Kidney epithelial cell (primary cell): ENCODE measurements at regions not wholly inside any gene's neighbourhood (a gene's known extent, or its start where the extent isn't known, plus 50 kb on each side); places are given as distances from the start of the nearest gene placed in this dataset.
A peak's percentile ranks its signal among the peaks of the same experiment; 100 is the strongest.

Experiments
- DNase-seq: peaks from one replicate; pipeline ENCODE4 v3.0.0-alpha.2; 2010; ENCODE audit warnings: low read depth
- H3K27me3 ChIP-seq: 2 replicates; pipeline ENCODE4 v1.6.0; 2011; ENCODE audit warnings: low read length; ENCODE audit not compliant: control insufficient read depth, insufficient read depth
- H3K36me3 ChIP-seq: 2 replicates; pipeline ENCODE4 v1.5.1; 2011; ENCODE audit warnings: low read length; ENCODE audit not compliant: control insufficient read depth, insufficient read depth
- H3K4me3 ChIP-seq: 2 replicates; pipeline ENCODE4 v1.5.1; 2011; ENCODE audit warnings: low read depth, mild to moderate bottlenecking, control low read depth, low read length
- TF ChIP-seq, protein P1 (sequence below): IDR thresholded peaks from 2 replicates; pipeline ENCODE4 v1.5.1; 2011; ENCODE audit warnings: mild to moderate bottlenecking, moderate library complexity, low read length, control low read depth, inconsistent platforms; ENCODE audit not compliant: insufficient read depth, poor library complexity, severe bottlenecking

- H3K27me3 ChIP-seq, result no peaks in the 10 kb centered on the region
- no peak for DNase-seq
- no peaks in the 10 kb centered on the region for H3K36me3 ChIP-seq
- TF ChIP-seq, protein P1, sequence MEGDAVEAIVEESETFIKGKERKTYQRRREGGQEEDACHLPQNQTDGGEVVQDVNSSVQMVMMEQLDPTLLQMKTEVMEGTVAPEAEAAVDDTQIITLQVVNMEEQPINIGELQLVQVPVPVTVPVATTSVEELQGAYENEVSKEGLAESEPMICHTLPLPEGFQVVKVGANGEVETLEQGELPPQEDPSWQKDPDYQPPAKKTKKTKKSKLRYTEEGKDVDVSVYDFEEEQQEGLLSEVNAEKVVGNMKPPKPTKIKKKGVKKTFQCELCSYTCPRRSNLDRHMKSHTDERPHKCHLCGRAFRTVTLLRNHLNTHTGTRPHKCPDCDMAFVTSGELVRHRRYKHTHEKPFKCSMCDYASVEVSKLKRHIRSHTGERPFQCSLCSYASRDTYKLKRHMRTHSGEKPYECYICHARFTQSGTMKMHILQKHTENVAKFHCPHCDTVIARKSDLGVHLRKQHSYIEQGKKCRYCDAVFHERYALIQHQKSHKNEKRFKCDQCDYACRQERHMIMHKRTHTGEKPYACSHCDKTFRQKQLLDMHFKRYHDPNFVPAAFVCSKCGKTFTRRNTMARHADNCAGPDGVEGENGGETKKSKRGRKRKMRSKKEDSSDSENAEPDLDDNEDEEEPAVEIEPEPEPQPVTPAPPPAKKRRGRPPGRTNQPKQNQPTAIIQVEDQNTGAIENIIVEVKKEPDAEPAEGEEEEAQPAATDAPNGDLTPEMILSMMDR, result no peak
- H3K4me3 ChIP-seq, result no peak overlapping the region
These were observed 128.0 kb upstream of the CBLB start for GRCh38 chr3:105996781-105997180.

DNA sequence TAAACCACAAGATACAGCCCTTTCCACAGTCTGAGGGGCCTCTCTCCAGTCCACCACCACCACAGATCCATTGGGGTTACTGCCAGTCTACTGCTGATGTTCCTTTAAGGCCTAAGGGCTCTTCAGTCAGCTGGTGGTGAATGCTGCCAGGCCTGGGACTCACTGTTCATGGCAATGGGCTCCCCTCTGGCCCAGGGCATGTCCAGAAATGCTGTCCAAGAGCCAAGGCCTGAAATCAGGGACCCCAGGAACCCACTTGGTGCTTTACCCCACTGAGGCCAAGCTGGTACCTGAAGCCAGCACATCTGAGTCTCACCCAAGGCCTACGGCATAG is 128.6 kb upstream of the CBLB start:
- no peaks in the 10 kb centered on the region for H3K27me3 ChIP-seq
- TF ChIP-seq, protein P1, result no peak
- no peak overlapping the region for H3K4me3 ChIP-seq
- H3K36me3 ChIP-seq, result no peaks in the 10 kb centered on the region
- no peak for DNase-seq

GRCh38 chr3:105997800-105998526 is 129.2 kb upstream of the CBLB start:
- H3K4me3 ChIP-seq, result no peak overlapping the region
- no peaks in the 10 kb centered on the region for H3K27me3 ChIP-seq
- TF ChIP-seq, protein P1, result no peak
- DNase-seq, result peak; percentile 84
- H3K36me3 ChIP-seq, result no peaks in the 10 kb centered on the region

- no peaks in the 10 kb centered on the region for H3K36me3 ChIP-seq
- no peak for DNase-seq
- H3K4me3 ChIP-seq, result no peak overlapping the region
- no peaks in the 10 kb centered on the region for H3K27me3 ChIP-seq
- TF ChIP-seq, protein P1, result no peak
These were observed 131.0 kb upstream of the CBLB start for GRCh38 chr3:105999856-106000255.

GRCh38 chr3:106001923-106002322 is 133.1 kb upstream of the CBLB start:
- TF ChIP-seq, protein P1, result no peak
- DNase-seq, result no peak

DNA sequence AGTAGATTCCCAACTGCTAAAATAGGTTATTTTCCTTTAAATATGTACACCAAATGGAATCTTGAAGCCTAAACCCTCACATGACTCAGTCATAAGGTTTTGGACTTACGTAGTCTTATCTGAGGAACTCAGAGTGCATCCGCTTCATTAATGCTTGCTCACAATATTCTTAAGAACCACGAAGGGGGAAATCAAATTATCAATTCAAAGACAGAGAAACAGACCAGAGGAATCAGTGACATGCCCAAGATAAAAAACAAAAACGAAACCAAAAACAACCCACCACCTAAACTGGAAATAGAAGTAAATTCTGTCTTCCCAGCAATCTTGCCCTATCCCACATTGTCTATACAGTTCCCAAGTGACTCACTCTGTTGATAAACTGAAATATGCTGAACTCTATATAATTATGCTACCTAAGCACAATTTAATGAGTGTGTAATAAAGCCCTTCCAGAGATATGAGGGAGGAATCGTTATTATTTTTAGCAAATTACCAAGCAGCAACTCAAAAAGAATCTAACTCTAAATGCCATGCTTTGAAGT is 135.4 kb upstream of the CBLB start:
- H3K36me3 ChIP-seq, result no peaks in the 10 kb centered on the region
- no peak overlapping the region for H3K4me3 ChIP-seq
- DNase-seq, result no peak
- no peaks in the 10 kb centered on the region for H3K27me3 ChIP-seq
- TF ChIP-seq, protein P1, result no peak

More at GRCh38 chr3:106001923-106002322, 133.1 kb upstream of the CBLB start:
- H3K27me3 ChIP-seq, result no peaks in the 10 kb centered on the region
- H3K36me3 ChIP-seq, result no peaks in the 10 kb centered on the region
- H3K4me3 ChIP-seq, result no peak overlapping the region
